ENCODE measurements at regions not wholly inside any gene's neighbourhood (a gene's known extent, or its start where the extent isn't known, plus 50 kb on each side); places are given as distances from the start of the nearest gene placed in this dataset.

GRCh38 chr3:187963677-187964385, 190.1 kb upstream of the LPP start:
- TF ChIP-seq CTCF (IDR thresholded peaks at IDR 0.05): no peak
- no peak for TF ChIP-seq POLR2A (IDR thresholded peaks at IDR 0.05)
- peak in 1 of 2 donors; percentile 32 for TF ChIP-seq EP300 (IDR thresholded peaks at IDR 0.05)
